Skin epidermis (tissue), 12 donors: ENCODE measurements at regions not wholly inside any gene's neighbourhood (a gene's known extent, or its start where the extent isn't known, plus 50 kb on each side); places are given as distances from the start of the nearest gene placed in this dataset.
"Not testable (repeated sequence)": the region's sequence is repeated elsewhere in the genome, so short reads cannot be mapped to it uniquely, and the experiment has no call there.

Experiments
- H3K27ac ChIP-seq, 21 experiments: fragments of 200-600 bp; sonication (generic) in 11 of 21; one replicate each; pipeline ENCODE4 v1.5.0; 2020; ENCODE audit warnings: mild to moderate bottlenecking in 3 of 21, inconsistent platforms in 2 of 21, moderate library complexity in 2 of 21
- H3K4me3 ChIP-seq, 7 experiments: fragments of 200-600 bp; sonication (generic) in 2 of 7; one replicate each; pipeline ENCODE4 v1.5.0; 2020; ENCODE audit warnings: inconsistent platforms in 2 of 7, mild to moderate bottlenecking in 2 of 7, moderate library complexity in 1 of 7

DNA sequence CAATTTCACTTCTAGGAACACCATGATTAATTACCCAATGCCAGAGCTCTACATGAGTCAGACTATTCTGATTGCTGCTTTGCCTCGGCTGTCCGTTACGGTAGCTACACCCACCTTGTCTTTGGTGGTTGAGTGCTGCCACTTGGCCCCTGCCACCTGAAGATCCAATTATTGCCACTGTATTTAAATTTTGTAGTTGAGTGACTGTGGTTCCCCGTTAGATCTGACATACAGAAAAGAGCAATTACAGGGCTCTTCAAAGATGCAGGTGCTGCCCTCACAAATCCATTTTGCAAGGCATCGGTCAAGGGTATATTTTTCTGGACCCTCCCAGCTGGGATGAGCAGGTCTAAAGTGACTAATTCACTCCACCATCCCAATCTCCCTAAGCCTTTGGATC is 383.5 kb upstream of the RUNX1 start:
- H3K27ac ChIP-seq, H3K4me3 ChIP-seq: not testable (repeated sequence)

DNA sequence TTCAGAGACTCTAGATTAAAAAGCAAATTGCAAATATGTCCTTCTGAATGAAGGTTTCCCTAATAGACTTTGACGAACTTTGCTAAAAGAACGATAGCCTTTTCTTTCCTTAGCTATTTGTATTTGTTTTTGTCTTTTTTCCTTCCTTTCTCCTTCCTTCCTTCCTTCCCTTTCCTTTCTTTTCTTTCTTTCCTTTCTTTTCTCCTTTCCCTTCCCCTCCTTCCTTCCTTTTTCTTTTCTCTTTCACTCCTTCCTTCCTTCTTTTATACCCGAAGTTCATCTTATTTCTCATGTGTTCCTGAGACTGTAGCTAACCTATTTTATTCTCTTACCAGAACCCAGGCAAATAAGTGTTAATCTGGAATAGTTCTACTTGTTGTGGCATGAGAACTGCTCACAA is 381.2 kb upstream of the RUNX1 start:
- peak overlapping the region in 3 of 21 experiments; percentile 53 to 82 (median 70) for H3K27ac ChIP-seq
- no peak overlapping the region for H3K4me3 ChIP-seq

DNA sequence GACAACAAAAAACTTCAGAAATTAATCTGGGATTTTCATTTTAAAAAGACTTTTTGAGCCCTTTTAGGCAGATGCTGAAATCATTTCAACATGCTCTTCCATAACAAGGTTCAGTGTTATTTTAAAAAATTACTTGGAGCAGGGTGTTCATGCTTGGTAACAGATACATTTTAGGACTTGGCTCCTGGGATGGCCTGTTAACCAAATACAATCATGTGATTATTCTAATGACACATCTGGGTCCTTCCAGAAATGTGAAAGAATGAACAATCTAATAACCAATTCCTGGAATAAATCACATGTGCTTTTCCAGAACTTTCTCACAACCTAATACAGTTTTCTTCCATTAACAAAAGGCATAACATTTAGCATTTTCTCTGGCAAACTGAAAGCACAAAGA is 379.8 kb upstream of the RUNX1 start:
- H3K27ac ChIP-seq: peak overlapping the region in 15 of 21 experiments; percentile 26 to 84 (median 67)
- H3K4me3 ChIP-seq: no peak overlapping the region

DNA sequence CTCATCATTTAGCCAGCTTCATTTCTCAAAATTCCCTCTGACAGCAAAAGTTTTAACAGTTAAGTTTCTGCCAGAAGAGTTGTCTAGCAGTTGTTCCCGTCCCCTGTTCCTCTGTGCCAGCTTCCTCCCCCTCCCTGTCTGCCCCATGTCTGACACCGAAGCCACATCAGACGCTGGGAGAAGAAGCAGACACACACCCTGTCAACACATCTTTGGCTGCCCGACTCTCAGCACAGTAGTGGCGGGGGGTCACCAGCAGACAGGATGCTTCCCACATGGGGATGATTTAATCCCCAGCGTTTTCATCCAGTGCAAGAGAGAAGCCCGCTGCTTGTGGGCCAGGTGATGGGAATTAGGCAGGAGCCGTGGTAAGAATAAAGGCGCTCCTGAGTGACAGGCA is 379.4 kb upstream of the RUNX1 start:
- Histone ChIP-seq H3K4me3 (no peak overlapping the region), H3K27ac (peak overlapping the region in 18 of 21 experiments; percentile 17 to 84 (median 61))

DNA sequence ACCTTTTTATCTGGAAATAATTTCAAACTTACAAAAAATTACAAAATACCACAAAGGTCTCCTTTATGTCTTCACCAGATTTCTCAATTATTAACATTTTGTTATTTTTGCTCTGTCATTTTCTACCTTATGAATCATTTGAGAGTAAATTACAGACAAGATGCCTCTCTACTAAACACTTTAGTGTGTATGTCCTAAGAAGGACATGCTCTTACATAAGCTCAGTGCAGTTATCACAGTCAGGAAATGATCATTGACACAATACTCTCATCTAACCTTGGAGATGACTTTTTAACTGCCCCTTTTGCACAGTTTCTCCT is 378.9 kb upstream of the RUNX1 start:
- H3K27ac ChIP-seq: peak overlapping the region in 17 of 21 experiments; percentile 9 to 84 (median 59)

DNA sequence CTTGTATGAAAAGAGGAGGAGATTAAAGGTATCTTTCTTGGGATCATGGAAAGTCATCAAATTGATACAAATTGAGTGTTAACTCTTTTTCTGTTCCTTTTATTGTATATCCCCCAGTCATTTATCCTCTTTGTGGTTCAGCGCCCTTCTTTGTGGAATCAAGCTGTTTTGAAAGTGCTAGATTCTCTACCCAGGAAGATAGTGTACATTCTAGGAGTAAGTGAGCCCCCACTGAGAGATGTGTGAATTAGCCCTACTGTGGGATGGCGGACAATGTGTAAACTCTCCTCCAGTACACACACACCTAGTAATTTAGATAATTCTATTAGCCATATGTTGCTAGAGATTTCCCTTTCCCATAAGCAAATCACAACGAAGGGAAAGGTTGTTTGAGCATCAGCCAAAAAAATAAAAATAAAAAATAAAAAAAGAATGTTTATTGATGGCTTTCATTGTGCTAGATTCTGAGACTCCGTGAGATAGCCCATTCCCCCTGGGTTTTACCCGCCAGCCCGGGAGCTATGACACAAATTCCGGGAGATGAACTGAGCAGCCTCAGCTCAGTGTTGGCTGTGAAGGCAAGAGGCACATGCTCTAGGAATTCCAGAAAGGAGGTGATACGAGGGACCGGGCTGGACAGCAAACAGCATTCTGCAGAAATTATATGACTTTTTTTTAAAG is 378.4 kb upstream of the RUNX1 start:
- H3K4me3 ChIP-seq: no peak overlapping the region
- peak overlapping the region in 15 of 21 experiments; percentile 9 to 84 (median 56) for H3K27ac ChIP-seq

More for the DNA sequence above, 378.9 kb upstream of the RUNX1 start:
- H3K4me3 ChIP-seq: no peak overlapping the region

DNA sequence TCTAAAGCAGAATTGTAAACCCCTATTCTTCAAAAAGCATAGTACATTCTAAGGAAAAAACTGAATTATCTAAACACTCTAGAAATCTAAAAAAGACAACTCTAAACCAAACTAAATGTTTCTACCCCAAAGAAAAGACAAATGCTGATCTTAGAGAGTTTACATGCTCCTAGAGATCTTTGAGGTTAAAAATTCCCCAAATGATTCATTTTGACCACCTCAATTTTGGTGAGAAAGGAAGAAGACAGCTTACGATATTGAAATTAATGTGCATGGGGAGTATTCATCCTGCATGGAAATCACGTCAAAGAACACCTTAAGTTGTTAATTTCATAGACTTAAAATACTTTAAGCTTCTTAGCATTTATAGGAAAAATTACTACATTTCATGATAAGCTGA is 377.8 kb upstream of the RUNX1 start:
- H3K27ac ChIP-seq: peak overlapping the region in 10 of 21 experiments; percentile 1 to 84 (median 52)

DNA sequence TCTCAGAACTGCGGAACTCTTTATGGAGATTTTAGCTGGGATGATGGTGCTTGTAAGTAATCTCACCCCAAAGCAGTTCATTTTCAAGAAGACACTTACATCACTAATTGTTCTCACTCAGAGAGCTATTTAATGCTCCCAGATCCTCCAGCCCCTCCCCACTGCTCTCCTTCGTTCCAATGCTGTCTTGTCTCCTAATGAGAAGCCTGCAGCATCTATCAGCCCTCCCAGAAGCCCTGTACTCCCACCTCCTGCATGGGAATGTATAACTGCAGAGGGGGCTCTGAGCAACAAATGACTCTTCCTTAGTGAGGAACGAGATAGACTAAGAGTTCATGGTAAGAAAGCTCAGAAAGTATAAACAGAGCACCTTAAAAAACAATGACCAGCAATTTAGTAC is 377.4 kb upstream of the RUNX1 start:
- Histone ChIP-seq H3K27ac (peak overlapping the region in 9 of 21 experiments; percentile 1 to 84 (median 59)), H3K4me3 (no peak overlapping the region)

More for the DNA sequence above, 377.8 kb upstream of the RUNX1 start:
- no peak overlapping the region for H3K4me3 ChIP-seq

DNA sequence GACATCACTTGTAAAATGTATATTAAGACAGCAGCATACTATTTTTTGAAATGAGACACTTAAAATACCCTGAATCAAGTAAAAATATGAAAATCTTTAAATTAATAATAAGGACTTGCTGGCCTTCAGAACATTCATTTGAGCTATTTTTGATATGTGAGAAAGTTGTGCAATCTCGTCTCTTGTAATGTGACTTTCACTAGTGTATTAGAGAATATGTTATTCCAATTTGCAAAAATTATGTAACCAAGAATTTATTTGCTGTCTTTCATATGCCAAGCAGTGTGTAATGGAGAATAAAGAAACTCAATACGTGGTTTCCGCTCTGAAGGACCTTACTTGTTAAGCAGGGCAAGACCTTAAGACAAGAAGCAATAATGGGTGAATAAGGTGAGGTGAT is 375.0 kb upstream of the RUNX1 start:
- Histone ChIP-seq H3K27ac (peak overlapping the region in 3 of 21 experiments; percentile 25 to 48 (median 32)), H3K4me3 (no peak overlapping the region)

DNA sequence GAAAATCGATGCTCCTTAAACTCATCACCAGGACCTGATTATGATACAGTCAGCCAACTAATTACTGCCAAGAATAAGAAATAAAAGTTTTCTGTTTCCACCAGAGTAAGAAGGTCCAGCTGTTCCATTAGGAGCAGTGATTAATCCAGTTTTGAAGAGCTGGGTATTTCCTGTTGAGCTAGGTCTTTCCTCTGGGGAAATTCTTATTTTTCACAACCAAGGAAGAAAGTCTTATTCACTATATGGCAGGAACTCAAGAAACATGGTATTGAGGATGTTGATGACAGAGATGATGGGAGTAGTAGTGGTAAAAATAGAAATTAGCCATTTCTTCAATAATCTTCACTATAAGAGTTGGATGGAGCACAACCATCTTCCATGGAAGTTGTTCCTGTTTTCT is 374.6 kb upstream of the RUNX1 start:
- Histone ChIP-seq H3K27ac (peak overlapping the region in 5 of 21 experiments; percentile 12 to 63 (median 32)), H3K4me3 (no peak overlapping the region)

DNA sequence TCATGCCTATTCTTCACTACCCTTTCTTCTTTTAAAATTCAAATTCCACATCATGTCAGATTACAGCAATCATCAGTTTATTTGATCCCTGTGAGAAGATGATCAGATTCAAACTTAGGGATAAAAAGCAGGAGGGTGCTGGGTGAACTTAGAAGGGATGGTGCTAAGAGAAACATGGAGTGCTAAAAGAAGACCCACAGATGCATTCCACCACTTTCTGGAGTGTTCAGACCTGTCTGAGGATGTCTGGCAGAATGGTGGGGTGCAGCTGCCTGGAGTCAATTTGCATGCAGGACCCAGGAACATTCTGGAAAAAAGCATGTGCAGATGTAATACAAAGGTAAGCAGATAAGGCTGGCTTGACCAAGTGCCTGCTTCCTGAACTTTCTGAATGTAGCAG is 372.9 kb upstream of the RUNX1 start:
- no peak overlapping the region for H3K27ac ChIP-seq

DNA sequence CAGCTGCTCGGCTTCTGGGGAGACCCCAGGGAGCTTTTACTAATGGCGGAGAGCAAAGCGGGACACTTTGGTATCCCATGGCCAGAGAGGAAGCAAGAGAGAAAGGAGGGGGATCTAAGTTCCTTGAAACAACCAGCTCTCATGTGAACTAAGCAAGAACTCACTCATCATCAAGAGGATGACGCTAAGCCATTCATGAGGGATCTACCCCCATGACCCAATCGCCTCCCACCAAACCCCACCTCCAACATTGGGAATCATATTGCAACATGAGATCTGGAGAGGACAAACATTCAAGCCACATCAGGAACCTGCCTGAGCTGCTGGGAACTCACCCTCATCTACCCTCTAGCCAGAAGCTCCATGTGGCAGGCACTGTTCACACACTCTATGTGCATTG is 372.1 kb upstream of the RUNX1 start:
- no peak overlapping the region for H3K27ac ChIP-seq
- H3K4me3 ChIP-seq: no peak overlapping the region

More for the DNA sequence above, 372.9 kb upstream of the RUNX1 start:
- H3K4me3 ChIP-seq: no peak overlapping the region

DNA sequence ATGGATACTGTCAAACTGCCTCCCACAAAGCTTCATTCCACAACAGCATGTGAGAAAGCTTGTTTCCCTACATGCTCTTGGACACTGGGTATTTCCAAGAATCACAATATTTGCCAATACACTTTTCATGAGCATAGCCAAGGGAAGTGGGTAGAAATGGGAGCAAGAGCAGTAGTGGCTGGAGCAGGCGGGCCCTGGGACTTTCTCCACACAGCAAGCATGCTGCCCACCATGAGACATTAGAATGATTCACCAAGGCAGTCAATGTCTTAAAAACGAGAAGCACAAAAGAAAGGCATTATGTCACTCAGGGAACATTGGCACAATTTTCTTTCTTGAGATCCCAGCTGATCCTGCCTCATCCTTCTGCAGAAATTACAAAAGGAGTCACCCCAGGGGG is 371.6 kb upstream of the RUNX1 start:
- no peak overlapping the region for H3K27ac ChIP-seq
- H3K4me3 ChIP-seq: no peak overlapping the region

DNA sequence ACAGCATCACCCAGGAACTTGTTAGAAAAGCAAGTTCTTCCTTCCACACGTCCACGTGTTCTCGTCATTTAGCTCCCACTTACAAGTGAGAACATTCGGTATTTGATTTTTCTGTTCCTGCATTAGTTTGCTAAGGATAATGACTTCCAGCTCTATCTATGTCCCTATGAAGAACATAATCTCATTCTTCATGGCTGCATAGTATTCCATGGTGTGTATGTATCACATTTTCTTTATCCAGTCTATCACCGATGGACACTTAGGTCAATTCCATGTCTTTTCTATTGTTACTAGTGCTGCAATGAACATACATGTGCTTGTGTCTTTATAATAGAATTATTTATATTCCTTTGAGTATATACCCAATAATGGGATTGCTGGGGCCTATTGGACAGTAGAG is 368.7 kb upstream of the RUNX1 start:
- H3K4me3 ChIP-seq: no peak overlapping the region

DNA sequence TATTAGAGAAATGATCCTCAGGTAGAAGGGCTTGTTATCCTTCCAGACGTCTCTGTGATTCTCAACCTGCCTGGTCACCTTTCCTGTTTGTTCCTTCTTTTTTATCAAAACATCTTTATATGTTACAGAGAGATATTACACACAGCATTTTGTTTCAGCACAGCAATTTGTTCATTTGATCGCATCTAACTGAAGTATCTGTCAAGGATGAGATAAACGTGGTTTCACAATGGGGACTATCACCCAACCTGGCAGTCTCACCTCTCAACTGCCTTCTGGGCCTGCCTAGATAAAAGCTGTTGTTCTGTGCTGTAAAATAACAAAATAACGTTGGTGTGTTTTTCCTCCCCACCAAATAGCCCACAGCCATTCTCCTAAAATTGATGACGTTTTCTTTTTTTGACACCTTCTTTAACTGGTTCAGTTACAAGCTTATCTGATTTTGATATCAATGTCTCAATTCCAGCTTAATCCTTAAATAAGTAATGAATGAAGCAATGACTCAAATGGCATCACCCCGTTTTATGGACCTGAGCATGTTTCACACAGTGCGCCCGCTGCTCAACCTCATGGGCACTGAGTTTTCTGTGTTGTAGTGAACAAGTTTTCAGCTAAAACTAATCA is 367.9 kb upstream of the RUNX1 start:
- Histone ChIP-seq H3K4me3 (no peak overlapping the region), H3K27ac (no peak overlapping the region)

More for the DNA sequence above, 368.7 kb upstream of the RUNX1 start:
- H3K27ac ChIP-seq: no peak overlapping the region

DNA sequence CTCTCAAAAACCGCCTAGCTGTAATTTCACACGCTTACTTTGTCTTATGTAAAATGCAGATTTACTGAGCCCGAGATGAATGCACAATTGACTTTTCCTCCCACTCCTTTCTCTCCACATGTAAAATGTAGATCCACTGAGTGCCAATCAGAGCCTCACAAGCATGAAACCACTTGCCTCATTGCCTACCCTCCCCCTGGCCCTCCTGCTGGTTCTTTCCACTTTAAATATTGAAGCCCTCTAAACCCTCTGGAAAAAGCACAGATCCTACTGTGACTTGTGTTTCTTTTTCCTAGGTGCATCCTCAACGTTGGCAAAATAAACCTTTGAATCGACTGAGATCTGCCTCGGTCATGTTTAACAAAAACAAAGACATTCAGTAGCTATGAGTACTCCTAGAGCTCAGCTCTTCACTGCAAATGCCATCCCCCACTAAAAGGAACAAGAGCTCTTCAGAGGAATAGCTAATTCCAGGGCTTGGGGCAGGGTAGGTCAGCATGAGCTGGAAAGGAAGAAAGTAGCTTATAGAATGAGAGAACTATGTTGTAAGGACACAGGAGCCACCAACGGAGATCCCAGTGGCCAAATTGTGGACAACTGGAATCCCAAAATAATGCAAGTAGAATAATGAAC is 365.5 kb upstream of the RUNX1 start:
- Histone ChIP-seq H3K27ac (no peak overlapping the region), H3K4me3 (no peak overlapping the region)

DNA sequence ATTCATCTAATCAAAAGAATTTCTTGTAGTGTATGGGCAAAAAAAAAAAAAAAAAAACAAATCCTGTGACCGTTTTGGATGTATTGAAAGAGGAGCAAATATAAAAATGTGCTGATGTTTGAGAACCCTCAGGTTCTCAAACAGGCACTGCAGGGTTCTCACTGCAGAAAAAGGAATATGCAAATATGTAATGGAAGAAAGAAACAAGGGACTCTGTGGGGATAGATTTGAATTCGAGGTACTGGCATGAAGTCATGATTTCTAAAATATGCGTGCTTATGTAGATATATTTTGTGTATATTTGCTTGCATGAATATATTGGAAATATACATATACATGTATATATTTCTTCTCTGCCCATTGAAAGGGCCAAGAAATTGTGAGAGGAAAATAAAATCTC is 365.0 kb upstream of the RUNX1 start:
- no peak overlapping the region for H3K27ac ChIP-seq
- H3K4me3 ChIP-seq: no peak overlapping the region

DNA sequence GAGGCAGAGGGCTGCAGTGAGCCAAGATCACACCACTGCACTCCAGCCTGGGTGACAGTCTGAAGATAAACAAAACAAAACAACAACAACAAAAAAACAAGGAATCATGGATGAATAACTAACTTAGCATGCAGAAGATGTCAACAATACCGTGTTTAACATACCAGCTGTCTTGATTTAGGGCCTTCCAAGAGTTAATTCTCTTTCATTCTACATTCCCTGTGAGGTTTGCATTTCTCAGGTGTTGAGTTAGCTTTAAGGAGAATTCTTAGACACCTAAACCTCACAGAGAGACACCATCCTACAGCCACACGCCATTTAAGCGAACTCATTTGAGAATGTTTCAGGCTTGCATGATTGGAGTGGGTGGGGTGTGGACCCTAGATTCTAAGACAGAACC is 363.1 kb upstream of the RUNX1 start:
- no peak overlapping the region for H3K4me3 ChIP-seq

DNA sequence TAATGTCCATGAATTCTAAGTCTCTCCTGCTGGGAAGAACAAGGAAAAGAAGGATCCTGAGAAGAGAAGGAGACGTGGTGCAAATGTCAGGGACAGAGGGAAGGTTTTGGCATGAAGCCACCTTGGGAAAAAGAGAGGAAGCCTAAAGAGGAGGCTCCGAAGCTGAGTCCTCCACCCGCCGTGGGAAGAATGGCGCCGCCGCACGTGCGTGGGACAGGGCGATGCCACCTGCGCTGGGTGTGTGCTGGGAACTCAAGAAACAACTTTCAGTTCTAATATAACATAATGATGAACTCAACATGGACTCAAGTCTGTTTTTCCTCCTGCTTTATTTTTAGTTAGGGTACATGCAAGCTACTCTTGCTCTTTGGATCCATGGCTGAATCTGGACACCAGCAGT is 362.3 kb upstream of the RUNX1 start:
- Histone ChIP-seq H3K27ac (no peak overlapping the region), H3K4me3 (no peak overlapping the region)

More for the DNA sequence above, 363.1 kb upstream of the RUNX1 start:
- no peak overlapping the region for H3K27ac ChIP-seq

DNA sequence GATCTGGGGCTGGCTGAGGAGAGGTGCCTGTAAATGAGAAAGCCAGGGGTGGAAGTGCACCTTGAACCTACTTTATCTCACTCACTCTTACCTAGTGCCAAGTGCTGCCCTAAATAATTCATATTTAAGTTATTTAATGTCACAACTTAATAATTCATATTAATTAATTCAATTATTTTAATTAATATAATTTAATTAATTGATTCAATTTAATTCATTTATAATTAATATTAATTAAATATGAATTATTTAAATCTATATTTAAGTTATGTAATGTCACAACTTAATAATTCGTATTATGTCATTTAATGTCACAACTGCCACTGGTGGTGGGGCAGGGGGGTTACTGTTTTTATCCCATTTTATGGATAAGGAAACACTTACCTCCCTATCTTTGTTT is 361.6 kb upstream of the RUNX1 start:
- Histone ChIP-seq H3K27ac (no peak overlapping the region), H3K4me3 (no peak overlapping the region)

DNA sequence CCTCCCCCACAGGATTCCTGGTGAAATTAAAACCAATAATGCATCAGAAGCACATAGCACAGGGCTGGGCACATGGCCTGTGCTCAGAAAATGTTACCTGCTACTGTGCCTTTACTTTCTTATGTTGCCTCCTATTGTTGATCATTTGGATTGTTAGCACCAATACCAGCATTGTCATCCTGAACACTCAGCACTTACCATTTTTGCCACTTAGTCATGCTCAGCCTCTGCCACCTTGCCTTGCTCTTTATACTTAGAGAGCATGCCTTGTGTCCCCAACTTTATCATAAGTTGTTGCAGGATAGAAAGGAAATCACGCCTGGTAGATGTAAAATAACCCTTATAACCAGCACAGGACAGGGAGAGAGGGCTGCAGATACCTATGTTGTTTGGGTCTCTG is 361.0 kb upstream of the RUNX1 start:
- H3K27ac ChIP-seq: no peak overlapping the region

More for the DNA sequence above, 361.0 kb upstream of the RUNX1 start:
- no peak overlapping the region for H3K4me3 ChIP-seq
